ENCODE measurements at regions not wholly inside any gene's neighbourhood (a gene's known extent, or its start where the extent isn't known, plus 50 kb on each side); places are given as distances from the start of the nearest gene placed in this dataset.

DNA sequence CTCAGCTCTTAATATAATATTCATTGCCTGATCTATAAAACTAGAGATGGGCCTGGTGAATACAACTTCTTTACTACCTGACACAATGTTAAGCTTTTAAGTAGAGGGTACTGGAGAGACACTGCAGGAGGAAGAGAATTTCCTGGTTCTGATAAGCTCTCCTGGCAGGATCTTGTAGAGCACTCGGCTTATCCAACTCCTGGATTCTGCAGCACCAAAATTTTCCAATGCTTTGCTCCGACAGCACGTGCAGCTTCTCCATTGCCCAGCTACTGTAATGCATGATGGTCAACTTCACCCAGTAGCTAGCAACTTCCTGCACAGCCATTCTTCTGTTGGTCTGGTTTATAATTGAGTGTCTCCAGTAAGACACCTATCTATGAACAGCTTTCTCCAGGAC, 686.2 kb upstream of the BOD1L1 start:
- DNase-seq (no peak), ATAC-seq (ENCODE audit: low FRiP score in 2 of 2) (no peak)
- TF ChIP-seq POLR2AphosphoS5 (IDR thresholded peaks at IDR 0.05) (no peak), CTCF (IDR thresholded peaks at IDR 0.05) (no peak), POLR2A (IDR thresholded peaks at IDR 0.05) (no peak), EP300 (IDR thresholded peaks at IDR 0.05) (no peak)
- Histone ChIP-seq H3K4me3 (no peak overlapping the region), H3K27ac (no peak overlapping the region), H3K9me3 (no peaks in the 10 kb centered on the region), H3K36me3 (no peaks in the 10 kb centered on the region), H3K4me1 (no peaks in the 10 kb centered on the region), H3K27me3 (no peaks in the 10 kb centered on the region)
- WGBS, 2 donors, result 74 to 84% methylated on average over 3 of the region's 3 CpGs

GRCh38 chr4:14315129-14315528, 687.2 kb upstream of the CPEB2 start:
- H3K9me3 ChIP-seq, result no peaks in the 10 kb centered on the region
- WGBS, 2 donors, result 74 to 89% methylated on average over 3 of the region's 3 CpGs
- DNase-seq, result no peak
- no peak for ATAC-seq (ENCODE audit: low FRiP score in 2 of 2)
- no peak for TF ChIP-seq POLR2AphosphoS5 (IDR thresholded peaks at IDR 0.05)
- TF ChIP-seq CTCF (IDR thresholded peaks at IDR 0.05), result no peak
- no peak for TF ChIP-seq EP300 (IDR thresholded peaks at IDR 0.05)
- TF ChIP-seq POLR2A (IDR thresholded peaks at IDR 0.05), result no peak
- no peaks in the 10 kb centered on the region for H3K27me3 ChIP-seq
- H3K4me3 ChIP-seq, result no peak overlapping the region
- no peak overlapping the region for H3K27ac ChIP-seq
- H3K4me1 ChIP-seq, result no peaks in the 10 kb centered on the region
- H3K36me3 ChIP-seq, result no peaks in the 10 kb centered on the region

GRCh38 chr4:14317351-14317750, 684.9 kb upstream of the CPEB2 start:
- TF ChIP-seq CTCF (IDR thresholded peaks at IDR 0.05) (no peak), POLR2A (IDR thresholded peaks at IDR 0.05) (no peak), EP300 (IDR thresholded peaks at IDR 0.05) (no peak), POLR2AphosphoS5 (IDR thresholded peaks at IDR 0.05) (no peak)
- H3K4me1 ChIP-seq, result no peaks in the 10 kb centered on the region
- no peak overlapping the region for H3K27ac ChIP-seq
- no peaks in the 10 kb centered on the region for H3K9me3 ChIP-seq
- H3K27me3 ChIP-seq, result no peaks in the 10 kb centered on the region
- DNase-seq, result no peak
- WGBS, 2 donors, result 72 to 74% methylated on average over 2 of the region's 2 CpGs
- H3K4me3 ChIP-seq, result no peak overlapping the region
- no peak for ATAC-seq (ENCODE audit: low FRiP score in 2 of 2)
- H3K36me3 ChIP-seq, result no peaks in the 10 kb centered on the region

GRCh38 chr4:14318671-14319070, 683.6 kb upstream of the CPEB2 start:
- Histone ChIP-seq H3K36me3 (no peaks in the 10 kb centered on the region), H3K27me3 (no peaks in the 10 kb centered on the region), H3K4me1 (no peaks in the 10 kb centered on the region), H3K27ac (no peak overlapping the region), H3K9me3 (no peaks in the 10 kb centered on the region), H3K4me3 (no peak overlapping the region)
- no peak for TF ChIP-seq POLR2AphosphoS5 (IDR thresholded peaks at IDR 0.05)
- TF ChIP-seq POLR2A (IDR thresholded peaks at IDR 0.05), result no peak
- TF ChIP-seq EP300 (IDR thresholded peaks at IDR 0.05), result no peak
- no peak for TF ChIP-seq CTCF (IDR thresholded peaks at IDR 0.05)
- no peak for ATAC-seq (ENCODE audit: low FRiP score in 2 of 2)
- no peak for DNase-seq
- WGBS, 2 donors, result 55 to 63% methylated on average over 1 of the region's 1 CpG

GRCh38 chr4:14321723-14322122, 680.6 kb upstream of the CPEB2 start:
- no peaks in the 10 kb centered on the region for H3K4me1 ChIP-seq
- WGBS, 2 donors, result 85 to 93% methylated on average over 1 of the region's 1 CpG
- no peak for ATAC-seq (ENCODE audit: low FRiP score in 2 of 2)
- no peaks in the 10 kb centered on the region for H3K36me3 ChIP-seq
- no peak overlapping the region for H3K4me3 ChIP-seq
- TF ChIP-seq POLR2A (IDR thresholded peaks at IDR 0.05) (no peak), EP300 (IDR thresholded peaks at IDR 0.05) (no peak), CTCF (IDR thresholded peaks at IDR 0.05) (no peak), POLR2AphosphoS5 (IDR thresholded peaks at IDR 0.05) (no peak)
- no peak for DNase-seq
- no peak overlapping the region for H3K27ac ChIP-seq
- no peaks in the 10 kb centered on the region for H3K27me3 ChIP-seq
- no peaks in the 10 kb centered on the region for H3K9me3 ChIP-seq
